HepG2 (cell line): ENCODE measurements at regions not wholly inside any gene's neighbourhood (a gene's known extent, or its start where the extent isn't known, plus 50 kb on each side); places are given as distances from the start of the nearest gene placed in this dataset.

Experiments used
- ATAC-seq: fragments of 200-7000 bp; cut with Tn5 transposase; 3 replicates; pipeline ENCODE4 v1.9.1; 2020; ENCODE audit warnings: mild to moderate bottlenecking, moderate library complexity
- BruUV-seq: library from RNA; stranded (reverse); fragments of 400-500 nt; replicated peaks from 2 replicates; lab custom pipeline; 2021; lab: Mats Ljungman, UMichigan
- CTCF ChIA-PET: fragments of 300-600 bp; formaldehyde crosslinking; extraction: SDS; loops from one replicate; lab custom pipeline; 2021; ENCODE audit warnings: low total read pairs, inconsistent platforms, low intra/inter-chr PET ratio; lab: Yijun Ruan, JAX
- POLR2A ChIA-PET: fragments of 350-600 bp; sonication (Branson Sonifier 250); formaldehyde crosslinking; loops from one replicate; lab custom pipeline; 2020; ENCODE audit warnings: antibody characterized with exemption, inconsistent platforms; lab: Yijun Ruan, JAX
- DNase-seq: peaks from one replicate; pipeline ENCODE4 v3.0.0-alpha.2; 2015; ENCODE audit warnings: low spot score
- FAIRE-seq: peaks from 3 replicates; lab custom pipeline; 2011; peaks lifted over from hg19 to GRCh38; lab: Jason Lieb, UNC
- H2AFZ ChIP-seq: one replicate; pipeline ENCODE4 v1.6.1; 2011; ENCODE audit warnings: low read length, inconsistent platforms
- H3K27ac ChIP-seq: fragments of 300-600 bp; 3 replicates; pipeline ENCODE4 v1.8.0; 2011; ENCODE audit warnings: mixed run types, mild to moderate bottlenecking, mixed read lengths, low read length, inconsistent platforms; ENCODE audit not compliant: insufficient read depth; ENCODE audit errors: extremely low read length
- H3K27me3 ChIP-seq, 2 experiments: fragments of 200-600 bp in 1 of 2; 2 replicates in 1 of 2; 3 replicates in 1 of 2; pipeline versions ENCODE4 v1.6.0 to v1.8.0; 2011; ENCODE audit warnings: low read length in 2 of 2, mild to moderate bottlenecking in 2 of 2, moderate library complexity in 2 of 2, inconsistent platforms in 1 of 2; ENCODE audit not compliant: insufficient read depth in 2 of 2, control insufficient read depth in 1 of 2
- H3K36me3 ChIP-seq, 2 experiments: fragments of 200-600 bp in 1 of 2; replicated peaks in 1 of 2; 2 replicates in 1 of 2; 3 replicates in 1 of 2; pipeline versions ENCODE4 v1.5.1 to v1.8.0; 2011; ENCODE audit warnings: low read length in 2 of 2, inconsistent platforms in 1 of 2; ENCODE audit not compliant: insufficient read depth in 2 of 2, control insufficient read depth in 1 of 2
- H3K4me1 ChIP-seq: 2 replicates; pipeline ENCODE4 v1.5.1; 2012; ENCODE audit warnings: low read length, inconsistent platforms; ENCODE audit not compliant: insufficient read depth
- H3K4me2 ChIP-seq: 2 replicates; pipeline ENCODE4 v1.6.0; 2011; ENCODE audit warnings: low read depth, low read length, inconsistent platforms
- H3K4me3 ChIP-seq, 3 experiments: fragments of 200-600 bp in 1 of 3; sonication (generic), shearing (Covaris generic) in 1 of 3; replicated peaks in 1 of 3; 2 replicates each; pipeline ENCODE4 v1.5.1; 2011 to 2016; ENCODE audit warnings: low read length in 3 of 3, inconsistent platforms in 2 of 3, low read depth in 2 of 3, mild to moderate bottlenecking in 2 of 3, control low read depth in 1 of 3, mixed read lengths in 1 of 3; ENCODE audit not compliant: insufficient read depth in 1 of 3
- H3K79me2 ChIP-seq: one replicate; pipeline ENCODE4 v1.6.1; 2011; ENCODE audit warnings: low read length, inconsistent platforms; ENCODE audit not compliant: insufficient read depth
- H3K9ac ChIP-seq: 2 replicates; pipeline ENCODE4 v1.6.0; 2011; ENCODE audit warnings: mild to moderate bottlenecking, low read depth, low read length, inconsistent platforms; ENCODE audit not compliant: insufficient read depth
- H3K9me3 ChIP-seq: 2 replicates; pipeline ENCODE4 v1.5.1; 2012; ENCODE audit warnings: mild to moderate bottlenecking, low read length
- H4K20me1 ChIP-seq: 2 replicates; pipeline ENCODE4 v1.6.0; 2011; ENCODE audit warnings: inconsistent platforms, mild to moderate bottlenecking, low read length, moderate library complexity; ENCODE audit not compliant: insufficient read depth
- HDAC1 ChIP-seq: sonication (generic); formaldehyde crosslinking; IDR thresholded peaks from 2 replicates; pipeline ENCODE4 v1.5.1; 2020; ENCODE audit warnings: mild to moderate bottlenecking, missing genetic modification reagents
- HOXA9 ChIP-seq: sonication (generic); formaldehyde crosslinking; IDR thresholded peaks from 2 replicates; pipeline ENCODE4 v1.8.1; 2022; ENCODE audit warnings: missing genetic modification reagents, mild to moderate bottlenecking, moderate library complexity, borderline replicate concordance
- ISX ChIP-seq: sonication (generic); formaldehyde crosslinking; conservative IDR thresholded peaks from 2 replicates; pipeline ENCODE4 v1.5.0; 2020; ENCODE audit warnings: missing genetic modification reagents
- KDM1A ChIP-seq: IDR thresholded peaks from 2 replicates; pipeline ENCODE4 v1.6.1; 2016; ENCODE audit warnings: missing compliant biosample characterization
- ZNF10 ChIP-seq: sonication (generic); formaldehyde crosslinking; IDR thresholded peaks from 2 replicates; pipeline ENCODE4 v1.4.0; 2020; ENCODE audit warnings: mild to moderate bottlenecking, low read depth, missing genetic modification reagents, borderline replicate concordance
- ZSCAN22 ChIP-seq: sonication (generic); formaldehyde crosslinking; IDR thresholded peaks from 2 replicates; pipeline ENCODE4 v1.4.0; 2020; ENCODE audit warnings: mild to moderate bottlenecking, missing genetic modification reagents
- WGBS: methylation state at CpG from one replicate; pipeline ENCODE4 v1.1.6; 2017; ENCODE audit warnings: low lambda C conversion rate; 5-methylcytosine and 5-hydroxymethylcytosine counted together
- in situ Hi-C: cut with HindIII; loops from 2 replicates; pipeline ENCODE4 v1.10.0; 2017; ENCODE audit warnings: low pct_unique_long_range_greater_than_20kb; ENCODE audit not compliant: extremely low pct_ligation_motif_present
- intact Hi-C: fragments of 100-400 bp; cut with micrococcal nuclease; formaldehyde crosslinking; loops from one replicate; pipeline ENCODE4 v1.10.0; 2022; ENCODE audit not compliant: unreplicated experiment
- TF ChIP-seq, protein P1 (sequence below): sonication (generic); formaldehyde crosslinking; IDR thresholded peaks from 2 replicates; pipeline ENCODE4 v1.5.1; 2020; ENCODE audit warnings: mild to moderate bottlenecking, missing genetic modification reagents, borderline replicate concordance
- TF ChIP-seq, protein P2 (sequence below): sonication (generic); formaldehyde crosslinking; IDR thresholded peaks from 2 replicates; pipeline ENCODE4 v1.4.0; 2020; ENCODE audit warnings: missing genetic modification reagents, mild to moderate bottlenecking, borderline replicate concordance

DNA sequence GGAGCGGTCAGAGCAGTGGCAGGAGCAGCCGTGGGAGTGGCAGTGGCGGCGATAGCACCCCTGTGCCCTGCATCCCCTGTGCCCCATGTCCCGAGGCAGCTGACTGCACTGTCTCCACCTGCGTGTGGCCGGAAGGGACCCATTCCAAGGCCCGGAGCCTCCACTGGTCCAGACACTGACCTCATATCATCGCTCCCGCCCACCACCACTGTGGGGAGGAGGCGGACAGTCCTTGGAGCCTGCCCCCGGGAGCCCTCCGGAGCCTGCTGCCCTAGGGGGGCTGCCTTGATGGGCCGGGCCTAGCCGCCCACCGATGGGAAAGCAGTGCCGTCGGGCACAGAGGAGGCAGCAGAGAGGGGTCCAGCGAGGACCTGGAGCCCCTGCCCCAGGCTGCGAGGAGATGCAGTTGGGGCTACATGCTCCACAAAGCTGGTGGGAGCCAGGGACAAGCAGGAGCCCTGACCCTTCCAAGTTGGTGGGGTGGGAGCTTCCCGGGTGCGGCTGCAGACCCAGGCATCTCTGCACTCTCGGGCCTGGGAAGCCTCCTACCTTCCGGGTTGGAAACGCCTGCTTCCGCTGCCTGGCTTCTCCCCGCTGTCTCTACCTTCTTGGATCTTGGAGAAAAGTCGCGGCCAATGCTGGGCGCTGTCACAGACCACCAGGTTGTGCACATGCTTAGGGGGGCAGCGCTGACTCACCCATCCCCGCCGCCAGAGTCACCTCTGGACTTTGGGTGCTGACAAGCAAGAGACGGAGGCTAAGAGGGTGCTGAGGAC, 283.2 kb upstream of the ROBO1 start:
- H3K79me2 ChIP-seq = no peaks in the 10 kb centered on the region
- no peak overlapping the region for H3K9ac ChIP-seq
- ChIA-PET POLR2A (no interaction called here), CTCF (no interaction called here)
- no peak for DNase-seq
- H3K36me3 ChIP-seq = no peaks in the 10 kb centered on the region
- no peak overlapping the region for H2AFZ ChIP-seq
- H3K27me3 ChIP-seq = peaks cover 2 to 3% of the 10 kb centered on the region in 2 experiments; a peak in 1 of 5 replicates
- 64% methylated on average over 9 of the region's 34 CpGs for WGBS
- H3K4me2 ChIP-seq = no peak overlapping the region
- ATAC-seq = peak; percentile 52
- no peak overlapping the region for H3K4me3 ChIP-seq
- TF ChIP-seq ZSCAN22 (no peak), KDM1A (no peak), HDAC1 (CRISPR knock-in tag) (no peak), ISX (CRISPR knock-in tag) (no peak), ZNF10 (no peak), HOXA9 (no peak)
- TF ChIP-seq, protein P1, sequence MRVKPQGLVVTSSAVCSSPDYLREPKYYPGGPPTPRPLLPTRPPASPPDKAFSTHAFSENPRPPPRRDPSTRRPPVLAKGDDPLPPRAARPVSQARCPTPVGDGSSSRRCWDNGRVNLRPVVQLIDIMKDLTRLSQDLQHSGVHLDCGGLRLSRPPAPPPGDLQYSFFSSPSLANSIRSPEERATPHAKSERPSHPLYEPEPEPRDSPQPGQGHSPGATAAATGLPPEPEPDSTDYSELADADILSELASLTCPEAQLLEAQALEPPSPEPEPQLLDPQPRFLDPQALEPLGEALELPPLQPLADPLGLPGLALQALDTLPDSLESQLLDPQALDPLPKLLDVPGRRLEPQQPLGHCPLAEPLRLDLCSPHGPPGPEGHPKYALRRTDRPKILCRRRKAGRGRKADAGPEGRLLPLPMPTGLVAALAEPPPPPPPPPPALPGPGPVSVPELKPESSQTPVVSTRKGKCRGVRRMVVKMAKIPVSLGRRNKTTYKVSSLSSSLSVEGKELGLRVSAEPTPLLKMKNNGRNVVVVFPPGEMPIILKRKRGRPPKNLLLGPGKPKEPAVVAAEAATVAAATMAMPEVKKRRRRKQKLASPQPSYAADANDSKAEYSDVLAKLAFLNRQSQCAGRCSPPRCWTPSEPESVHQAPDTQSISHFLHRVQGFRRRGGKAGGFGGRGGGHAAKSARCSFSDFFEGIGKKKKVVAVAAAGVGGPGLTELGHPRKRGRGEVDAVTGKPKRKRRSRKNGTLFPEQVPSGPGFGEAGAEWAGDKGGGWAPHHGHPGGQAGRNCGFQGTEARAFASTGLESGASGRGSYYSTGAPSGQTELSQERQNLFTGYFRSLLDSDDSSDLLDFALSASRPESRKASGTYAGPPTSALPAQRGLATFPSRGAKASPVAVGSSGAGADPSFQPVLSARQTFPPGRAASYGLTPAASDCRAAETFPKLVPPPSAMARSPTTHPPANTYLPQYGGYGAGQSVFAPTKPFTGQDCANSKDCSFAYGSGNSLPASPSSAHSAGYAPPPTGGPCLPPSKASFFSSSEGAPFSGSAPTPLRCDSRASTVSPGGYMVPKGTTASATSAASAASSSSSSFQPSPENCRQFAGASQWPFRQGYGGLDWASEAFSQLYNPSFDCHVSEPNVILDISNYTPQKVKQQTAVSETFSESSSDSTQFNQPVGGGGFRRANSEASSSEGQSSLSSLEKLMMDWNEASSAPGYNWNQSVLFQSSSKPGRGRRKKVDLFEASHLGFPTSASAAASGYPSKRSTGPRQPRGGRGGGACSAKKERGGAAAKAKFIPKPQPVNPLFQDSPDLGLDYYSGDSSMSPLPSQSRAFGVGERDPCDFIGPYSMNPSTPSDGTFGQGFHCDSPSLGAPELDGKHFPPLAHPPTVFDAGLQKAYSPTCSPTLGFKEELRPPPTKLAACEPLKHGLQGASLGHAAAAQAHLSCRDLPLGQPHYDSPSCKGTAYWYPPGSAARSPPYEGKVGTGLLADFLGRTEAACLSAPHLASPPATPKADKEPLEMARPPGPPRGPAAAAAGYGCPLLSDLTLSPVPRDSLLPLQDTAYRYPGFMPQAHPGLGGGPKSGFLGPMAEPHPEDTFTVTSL (CRISPR knock-in tag) = no peak
- TF ChIP-seq, protein P2, sequence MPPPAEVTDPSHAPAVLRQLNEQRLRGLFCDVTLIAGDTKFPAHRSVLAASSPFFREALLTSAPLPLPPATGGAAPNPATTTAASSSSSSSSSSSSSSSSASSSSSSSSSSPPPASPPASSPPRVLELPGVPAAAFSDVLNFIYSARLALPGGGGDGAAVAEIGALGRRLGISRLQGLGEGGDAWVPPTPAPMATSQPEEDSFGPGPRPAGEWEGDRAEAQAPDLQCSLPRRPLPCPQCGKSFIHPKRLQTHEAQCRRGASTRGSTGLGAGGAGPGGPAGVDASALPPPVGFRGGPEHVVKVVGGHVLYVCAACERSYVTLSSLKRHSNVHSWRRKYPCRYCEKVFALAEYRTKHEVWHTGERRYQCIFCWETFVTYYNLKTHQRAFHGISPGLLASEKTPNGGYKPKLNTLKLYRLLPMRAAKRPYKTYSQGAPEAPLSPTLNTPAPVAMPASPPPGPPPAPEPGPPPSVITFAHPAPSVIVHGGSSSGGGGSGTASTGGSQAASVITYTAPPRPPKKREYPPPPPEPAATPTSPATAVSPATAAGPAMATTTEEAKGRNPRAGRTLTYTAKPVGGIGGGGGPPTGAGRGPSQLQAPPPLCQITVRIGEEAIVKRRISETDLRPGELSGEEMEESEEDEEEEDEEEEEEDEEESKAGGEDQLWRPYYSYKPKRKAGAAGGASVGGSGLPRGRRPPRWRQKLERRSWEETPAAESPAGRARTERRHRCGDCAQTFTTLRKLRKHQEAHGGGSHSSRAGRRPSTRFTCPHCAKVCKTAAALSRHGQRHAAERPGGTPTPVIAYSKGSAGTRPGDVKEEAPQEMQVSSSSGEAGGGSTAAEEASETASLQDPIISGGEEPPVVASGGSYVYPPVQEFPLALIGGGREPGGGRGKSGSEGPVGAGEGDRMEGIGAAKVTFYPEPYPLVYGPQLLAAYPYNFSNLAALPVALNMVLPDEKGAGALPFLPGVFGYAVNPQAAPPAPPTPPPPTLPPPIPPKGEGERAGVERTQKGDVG = no peak
- BruUV-seq = no TSS peak
- intact Hi-C loops (no loop called here), in situ Hi-C loops (no loop called here)
- no peak overlapping the region for H3K27ac ChIP-seq
- H4K20me1 ChIP-seq = no peaks in the 10 kb centered on the region
- no peak for FAIRE-seq
- no peaks in the 10 kb centered on the region for H3K4me1 ChIP-seq
- no peaks in the 10 kb centered on the region for H3K9me3 ChIP-seq
